Loucy (cell line): ENCODE measurements at regions not wholly inside any gene's neighbourhood (a gene's known extent, or its start where the extent isn't known, plus 50 kb on each side); places are given as distances from the start of the nearest gene placed in this dataset.
"Not testable (repeated sequence)": the region's sequence is repeated elsewhere in the genome, so short reads cannot be mapped to it uniquely, and the experiment has no call there.

ENCODE experiments used
- H2AFZ ChIP-seq: fragments of 200-600 bp; sonication (generic); 2 replicates; pipeline ENCODE4 v1.6.0; 2016; ENCODE audit warnings: antibody characterized with exemption, mild to moderate bottlenecking, low read length, moderate library complexity
- H3F3A ChIP-seq: fragments of 200-600 bp; 2 replicates; pipeline ENCODE4 v1.6.0; 2016; ENCODE audit warnings: antibody characterized with exemption, low read depth, mild to moderate bottlenecking
- H3K27me3 ChIP-seq: fragments of 200-600 bp; sonication (generic); 2 replicates; pipeline ENCODE4 v1.6.1; 2014; ENCODE audit warnings: low read length, mild to moderate bottlenecking; ENCODE audit not compliant: insufficient read depth, poor library complexity, severe bottlenecking
- H3K36me3 ChIP-seq: fragments of 200-600 bp; sonication (generic); 2 replicates; pipeline ENCODE4 v1.6.1; 2016; ENCODE audit warnings: low read length; ENCODE audit not compliant: insufficient read depth
- H3K4me1 ChIP-seq: fragments of 200-600 bp; sonication (generic); 2 replicates; pipeline ENCODE4 v1.5.1; 2014; ENCODE audit warnings: low read length, mild to moderate bottlenecking; ENCODE audit not compliant: insufficient read depth, poor library complexity, severe bottlenecking
- H3K4me2 ChIP-seq: fragments of 200-600 bp; sonication (generic); 2 replicates; pipeline ENCODE4 v1.6.0; 2014; ENCODE audit warnings: antibody characterized with exemption, low read length, low read depth, mild to moderate bottlenecking; ENCODE audit not compliant: poor library complexity, severe bottlenecking
- H3K4me3 ChIP-seq: fragments of 200-600 bp; sonication (generic); 2 replicates; pipeline ENCODE4 v1.5.1; 2014; ENCODE audit warnings: low read length, mild to moderate bottlenecking, mixed read lengths; ENCODE audit not compliant: poor library complexity, severe bottlenecking
- H3K79me2 ChIP-seq: fragments of 200-600 bp; sonication (generic); 2 replicates; pipeline ENCODE4 v1.6.1; 2014; ENCODE audit warnings: low read length; ENCODE audit not compliant: insufficient read depth
- H3K9ac ChIP-seq: fragments of 200-600 bp; sonication (generic); 2 replicates; pipeline ENCODE4 v1.6.0; 2014; ENCODE audit warnings: mild to moderate bottlenecking, low read depth, low read length, moderate library complexity; ENCODE audit not compliant: poor library complexity, severe bottlenecking
- H3K9me2 ChIP-seq: fragments of 200-600 bp; sonication (generic); replicated peaks from 2 replicates; pipeline ENCODE4 v1.6.1; 2016; ENCODE audit warnings: low read depth, low read length, mixed read lengths
- H3K9me3 ChIP-seq: fragments of 200-600 bp; sonication (generic); 2 replicates; pipeline ENCODE4 v1.6.1; 2014; ENCODE audit warnings: mild to moderate bottlenecking, antibody characterized with exemption, low read length, low read depth; ENCODE audit not compliant: insufficient read depth
- H4K20me1 ChIP-seq: fragments of 200-600 bp; sonication (generic); 2 replicates; pipeline ENCODE4 v1.6.0; 2014; ENCODE audit warnings: antibody characterized with exemption, low read length, mild to moderate bottlenecking; ENCODE audit not compliant: insufficient read depth, poor library complexity, severe bottlenecking
- CTCF ChIP-seq: fragments of 200-600 bp; sonication (generic); conservative IDR thresholded peaks from 2 replicates; pipeline ENCODE4 v1.5.1; 2014; ENCODE audit warnings: mild to moderate bottlenecking, antibody characterized with exemption, low read length
- EZH2phosphoT487 ChIP-seq: fragments of 200-600 bp; IDR thresholded peaks from 2 replicates; pipeline ENCODE4 v1.6.1; 2018; ENCODE audit warnings: antibody characterized with exemption, mild to moderate bottlenecking, moderate library complexity, borderline replicate concordance

- TF ChIP-seq CTCF (peak; percentile 76), EZH2phosphoT487 (no peak)
- no peaks in the 10 kb centered on the region for H4K20me1 ChIP-seq
- H3K9me2 ChIP-seq, result no peaks in the 10 kb centered on the region
- H2AFZ ChIP-seq, result peak overlapping the region; percentile 71; the same call in 1 of the 2 replicates
- no peaks in the 10 kb centered on the region for H3K36me3 ChIP-seq
- H3K79me2 ChIP-seq, result no peaks in the 10 kb centered on the region
- no peaks in the 10 kb centered on the region for H3K27me3 ChIP-seq
- peak overlapping the region; percentile 70 for H3K4me2 ChIP-seq
- H3K4me3 ChIP-seq, result peak overlapping the region; percentile 23
- no peaks in the 10 kb centered on the region for H3K4me1 ChIP-seq
- H3K9ac ChIP-seq, result no peak overlapping the region
- H3F3A ChIP-seq, result no peaks in the 10 kb centered on the region
- H3K9me3 ChIP-seq, result no peaks in the 10 kb centered on the region
These were observed 136.9 kb downstream of the KCNJ12 start for GRCh38 chr17:21513012-21513570.

DNA sequence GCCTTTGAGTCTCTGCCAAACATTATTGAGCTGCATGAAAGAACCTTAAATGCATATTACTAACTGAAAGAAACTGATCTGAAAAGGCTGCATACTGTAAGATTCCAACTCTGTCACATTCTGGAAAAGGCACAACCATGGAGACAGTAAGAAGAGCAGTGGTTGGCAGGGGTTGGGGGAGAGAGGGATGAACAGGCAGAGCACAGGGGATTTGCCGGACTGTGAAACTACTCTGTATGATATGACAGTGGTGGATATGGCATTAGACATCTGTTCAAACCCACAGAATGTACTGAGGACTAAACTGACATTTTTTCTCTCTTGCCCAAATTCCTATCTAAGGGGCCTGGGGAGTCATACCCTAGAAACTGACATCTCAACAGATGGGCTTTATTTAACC is 138.4 kb downstream of the KCNJ12 start:
- not testable (repeated sequence) for H4K20me1 ChIP-seq, H3K4me2 ChIP-seq, H2AFZ ChIP-seq, H3K4me1 ChIP-seq, H3K9me3 ChIP-seq, H3F3A ChIP-seq, H3K36me3 ChIP-seq, H3K9me2 ChIP-seq, H3K79me2 ChIP-seq, H3K27me3 ChIP-seq, H3K9ac ChIP-seq, H3K4me3 ChIP-seq

GRCh38 chr17:21517538-21518293 is 141.6 kb downstream of the KCNJ12 start:
- no peaks in the 10 kb centered on the region for H3F3A ChIP-seq
- no peaks in the 10 kb centered on the region for H3K27me3 ChIP-seq
- H3K9me3 ChIP-seq, result no peaks in the 10 kb centered on the region
- no peak for TF ChIP-seq EZH2phosphoT487
- no peak for TF ChIP-seq CTCF
- H2AFZ ChIP-seq, result no peak overlapping the region
- no peaks in the 10 kb centered on the region for H3K9me2 ChIP-seq
- H3K4me3 ChIP-seq, result no peak overlapping the region
- H3K79me2 ChIP-seq, result no peaks in the 10 kb centered on the region
- no peak overlapping the region for H3K9ac ChIP-seq
- no peaks in the 10 kb centered on the region for H3K4me1 ChIP-seq
- H3K4me2 ChIP-seq, result no peak overlapping the region
- no peaks in the 10 kb centered on the region for H3K36me3 ChIP-seq
- no peaks in the 10 kb centered on the region for H4K20me1 ChIP-seq
